Activated CD4-positive, alpha-beta T cell treated with anti-CD3 and anti-CD28 coated beads, Interleukin-10, Interleukin-2, amounts not matched to agents 100 ng/mL and 50 ng/mL, durations not matched to agents 16 hours and 8 hours (primary cell): ENCODE measurements at regions not wholly inside any gene's neighbourhood (a gene's known extent, or its start where the extent isn't known, plus 50 kb on each side); places are given as distances from the start of the nearest gene placed in this dataset.
"Not testable (repeated sequence)": the region's sequence is repeated elsewhere in the genome, so short reads cannot be mapped to it uniquely, and the experiment has no call there.

Source experiments
- DNase-seq: peaks from one replicate; pipeline ENCODE4 v3.0.0-alpha.2; 2020

DNA sequence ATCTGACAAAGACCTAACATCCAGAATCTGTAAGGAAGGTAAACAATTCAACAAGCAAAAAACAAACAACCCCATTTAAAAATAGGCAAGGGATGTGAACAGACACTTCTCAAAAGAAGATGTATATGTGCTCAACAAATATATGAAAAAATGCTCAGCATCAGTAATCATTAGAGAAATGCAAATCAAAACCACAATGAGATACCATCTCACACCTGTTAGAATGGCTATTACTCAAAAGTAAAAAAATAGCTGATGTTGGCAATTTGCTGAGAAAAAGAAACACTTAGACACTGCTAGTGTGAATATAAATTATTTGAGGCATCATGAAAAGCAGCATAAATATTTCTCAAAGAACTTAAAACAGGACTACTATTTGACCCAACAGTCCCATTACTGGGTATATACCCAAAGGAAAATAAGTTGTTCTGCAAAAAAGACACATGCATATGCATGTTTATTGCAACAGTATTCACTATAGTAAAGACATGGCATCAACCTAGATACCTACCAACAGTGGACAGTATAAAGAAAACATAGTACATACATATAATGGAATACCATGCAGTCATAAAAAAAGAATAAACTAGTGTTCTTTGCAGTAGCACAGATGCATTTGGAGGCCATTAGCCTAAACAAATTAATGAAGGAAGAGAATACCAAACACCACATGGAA is 980.1 kb downstream of the KCNMA1 start:
- DNase-seq: no peak

DNA sequence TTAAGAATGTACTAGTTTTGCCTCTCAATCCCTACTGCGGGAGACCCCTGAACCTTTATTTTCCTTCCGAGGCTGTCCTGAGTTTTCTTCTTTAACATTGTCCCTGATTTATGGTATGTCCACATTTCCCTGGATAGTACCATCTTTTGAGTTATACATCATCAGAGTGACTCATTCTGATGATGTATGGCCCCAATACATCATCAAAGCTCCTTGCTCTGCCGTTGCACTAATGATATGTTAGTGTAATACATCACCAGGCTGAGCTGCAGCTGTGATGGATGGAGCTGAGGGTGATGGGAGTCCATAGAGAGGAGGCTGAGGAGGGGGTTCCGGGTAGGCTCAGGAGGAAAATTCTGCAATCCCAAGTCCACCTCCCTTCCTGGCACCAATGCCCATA is 986.5 kb downstream of the KCNMA1 start:
- no peak for DNase-seq

DNA sequence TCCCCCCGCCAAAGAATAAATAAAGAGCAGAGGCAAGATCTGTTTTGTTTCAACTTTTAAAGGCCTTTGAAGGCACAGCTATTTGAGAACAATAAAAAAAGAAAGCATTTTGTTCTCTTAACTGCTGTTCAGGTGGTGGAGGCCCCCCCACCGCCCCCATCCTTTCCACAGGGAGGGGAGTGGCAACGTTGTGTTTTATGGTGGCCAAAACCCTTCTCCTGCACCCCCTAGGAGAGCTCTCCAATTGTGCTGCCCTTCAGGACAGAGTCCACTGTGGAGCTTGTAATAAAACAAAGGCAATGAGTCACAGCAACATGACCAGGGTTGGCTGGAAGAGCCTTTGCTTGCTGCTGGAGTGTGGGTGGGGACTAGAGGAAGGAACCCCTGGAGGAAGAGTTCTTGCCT is 987.9 kb downstream of the KCNMA1 start:
- no peak for DNase-seq

DNA sequence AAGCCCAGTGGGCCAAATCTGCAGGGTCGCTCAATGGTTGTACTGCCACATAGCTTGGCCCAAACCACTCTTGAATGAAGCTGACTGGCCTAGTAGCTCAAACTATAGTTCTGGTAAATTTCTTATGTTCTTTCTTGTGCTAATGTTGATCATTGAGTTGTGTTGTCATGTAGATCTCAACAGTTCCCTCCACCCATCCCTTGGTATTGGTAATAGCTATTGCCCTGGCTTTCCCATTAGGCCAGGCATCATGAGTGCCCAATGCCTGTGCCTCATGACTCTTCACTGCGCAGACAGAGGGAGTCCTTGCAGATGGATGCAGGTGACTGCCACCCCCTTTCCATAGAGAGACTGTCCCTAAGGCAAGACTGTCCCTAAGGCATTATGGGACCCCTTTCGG is 988.4 kb downstream of the KCNMA1 start:
- no peak for DNase-seq

DNA sequence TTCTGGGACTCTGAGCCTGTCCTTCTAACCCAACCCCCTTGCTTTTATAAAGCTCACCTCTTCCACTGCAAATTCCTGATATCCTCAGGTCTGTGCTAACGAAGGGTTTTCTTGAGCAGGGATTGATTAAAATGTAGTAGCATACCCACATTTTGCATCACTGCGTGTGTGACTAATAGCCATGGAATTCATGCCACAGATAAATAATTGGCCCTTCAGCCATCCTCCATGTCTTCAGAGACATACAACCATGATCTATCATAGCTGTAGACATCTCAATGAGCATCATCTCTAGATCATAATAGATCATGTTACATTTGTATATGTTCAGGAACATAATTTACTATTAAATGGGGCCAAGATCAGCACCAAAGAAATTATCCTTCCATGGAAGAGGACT is 990.3 kb downstream of the KCNMA1 start:
- no peak for DNase-seq

DNA sequence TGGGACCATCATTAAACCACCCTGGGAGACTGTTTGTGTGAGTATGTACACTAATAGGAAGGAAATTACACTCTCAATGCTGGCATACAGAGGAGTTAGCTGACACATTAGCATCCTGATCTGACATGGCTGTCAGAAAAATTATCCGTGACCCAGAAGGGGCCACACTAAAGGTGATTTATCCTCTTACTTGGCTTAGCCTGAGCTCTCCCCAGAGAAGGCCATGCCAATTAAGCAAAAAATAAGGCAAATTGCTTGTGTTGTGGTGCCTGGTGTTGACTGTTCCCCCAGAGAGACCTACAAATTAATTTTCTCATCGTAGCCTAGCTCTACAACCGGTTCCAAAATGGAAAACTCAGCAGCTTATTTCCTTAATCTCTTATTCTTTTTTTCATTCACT is 992.3 kb downstream of the KCNMA1 start:
- no peak for DNase-seq

DNA sequence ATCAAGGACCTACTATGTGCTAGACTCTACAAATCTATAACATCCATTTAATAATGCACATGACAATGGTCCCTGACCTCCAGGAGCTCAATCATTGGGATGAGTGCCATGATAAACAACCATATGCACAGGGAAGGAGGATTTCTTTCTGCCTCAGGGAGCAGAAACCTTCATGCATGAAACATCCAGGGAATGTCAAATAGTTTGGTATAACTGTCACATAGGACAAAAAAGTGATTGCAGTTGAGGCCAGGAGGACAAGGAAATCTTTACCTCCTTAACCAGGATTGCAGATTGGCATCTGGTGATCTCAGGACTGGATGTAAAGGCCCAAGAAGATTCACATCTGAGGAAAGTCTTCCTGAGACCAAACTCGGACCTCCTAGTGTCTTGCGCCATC is 993.1 kb downstream of the KCNMA1 start:
- no peak for DNase-seq

DNA sequence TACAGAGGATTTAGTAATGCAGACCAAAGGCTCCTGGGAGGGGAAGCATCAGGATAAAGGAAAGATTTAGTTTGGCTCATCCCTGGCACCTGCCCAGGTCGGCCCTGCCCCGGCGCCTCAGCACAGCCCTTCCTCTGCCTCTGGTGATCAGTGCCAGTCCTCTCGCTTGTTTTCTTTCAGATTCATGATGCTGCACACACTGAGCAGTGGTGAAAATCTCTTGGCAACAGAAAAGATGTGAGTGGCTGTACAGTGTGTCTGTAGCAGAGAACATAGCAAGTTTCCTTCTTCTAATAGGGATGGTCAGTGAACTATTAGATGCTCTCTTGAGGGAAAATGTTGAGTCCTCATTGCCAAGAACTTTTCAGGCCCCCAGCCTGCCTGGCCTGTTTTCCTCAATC is 994.1 kb downstream of the KCNMA1 start:
- no peak for DNase-seq

DNA sequence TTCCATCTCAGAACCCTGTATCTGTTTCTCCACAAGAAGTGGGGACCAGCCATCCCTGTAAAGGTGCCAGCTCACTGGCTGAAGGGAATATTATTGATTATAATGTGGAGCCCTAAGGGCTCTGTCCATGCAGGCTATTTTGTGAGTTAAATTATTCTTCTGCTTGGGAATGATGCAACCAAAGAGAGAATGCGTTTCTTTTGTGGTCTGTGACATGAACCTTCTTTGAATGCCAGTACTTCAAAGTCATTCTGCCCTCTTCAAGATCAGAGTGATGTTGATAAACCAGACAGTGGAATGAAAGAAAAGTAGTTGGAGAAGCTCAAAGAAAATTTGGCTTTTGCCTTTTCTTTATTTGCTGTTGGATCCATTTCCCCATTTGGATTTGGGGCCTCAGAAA is 995.2 kb downstream of the KCNMA1 start:
- DNase-seq: no peak

DNA sequence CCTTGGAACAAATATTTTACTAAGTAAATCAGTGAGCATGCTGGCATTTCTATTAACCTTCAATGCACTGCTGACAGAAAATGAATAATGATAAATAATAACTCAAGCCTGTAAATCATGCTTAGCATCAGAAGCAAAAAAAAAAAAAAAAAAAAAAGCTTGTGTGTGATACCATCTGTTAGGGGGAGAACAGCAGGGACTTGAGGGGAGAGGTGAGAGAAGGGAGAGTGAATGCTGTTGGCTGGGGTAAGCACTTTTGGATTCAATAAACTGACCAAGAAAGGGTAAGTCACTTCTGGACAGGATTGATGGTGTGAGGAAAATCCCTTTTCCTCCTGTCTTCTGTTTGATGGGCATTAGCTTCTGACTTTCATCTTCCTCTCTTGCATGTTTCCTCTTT is 996.4 kb downstream of the KCNMA1 start:
- DNase-seq: no peak

DNA sequence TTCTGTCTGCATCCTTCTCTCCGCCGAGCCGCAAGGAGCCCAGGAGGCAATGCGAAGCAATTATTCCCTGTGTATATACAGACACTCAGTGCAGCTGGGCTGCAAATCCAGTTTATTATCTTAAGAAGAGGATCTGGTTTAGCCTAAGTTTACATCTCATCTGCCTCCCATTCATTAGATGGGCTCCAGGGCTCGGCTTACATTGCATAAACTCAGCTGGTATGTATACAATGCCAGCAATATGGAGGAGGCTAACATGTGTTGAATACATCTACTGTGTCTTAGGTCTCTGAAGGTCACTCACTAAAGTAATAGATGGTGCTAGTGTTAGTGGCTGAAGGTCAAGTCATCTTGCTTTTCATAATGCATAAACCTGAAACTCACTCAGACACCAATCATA is 996.8 kb downstream of the KCNMA1 start:
- no peak for DNase-seq

DNA sequence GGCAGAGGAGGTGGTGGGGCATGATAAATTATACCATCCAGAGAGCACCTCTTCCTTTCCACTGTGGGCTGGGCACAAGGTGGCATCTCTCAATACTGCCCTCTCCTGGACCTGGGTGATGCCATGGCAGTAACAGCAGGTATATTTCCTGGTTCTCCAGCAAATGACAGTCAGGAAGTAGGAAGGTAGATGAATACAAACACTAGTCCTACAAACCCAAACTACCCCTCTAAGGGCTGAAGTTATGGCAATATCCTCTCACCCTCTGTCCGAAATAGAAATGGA is 1004.9 kb downstream of the KCNMA1 start:
- peak; percentile 10 for DNase-seq

DNA sequence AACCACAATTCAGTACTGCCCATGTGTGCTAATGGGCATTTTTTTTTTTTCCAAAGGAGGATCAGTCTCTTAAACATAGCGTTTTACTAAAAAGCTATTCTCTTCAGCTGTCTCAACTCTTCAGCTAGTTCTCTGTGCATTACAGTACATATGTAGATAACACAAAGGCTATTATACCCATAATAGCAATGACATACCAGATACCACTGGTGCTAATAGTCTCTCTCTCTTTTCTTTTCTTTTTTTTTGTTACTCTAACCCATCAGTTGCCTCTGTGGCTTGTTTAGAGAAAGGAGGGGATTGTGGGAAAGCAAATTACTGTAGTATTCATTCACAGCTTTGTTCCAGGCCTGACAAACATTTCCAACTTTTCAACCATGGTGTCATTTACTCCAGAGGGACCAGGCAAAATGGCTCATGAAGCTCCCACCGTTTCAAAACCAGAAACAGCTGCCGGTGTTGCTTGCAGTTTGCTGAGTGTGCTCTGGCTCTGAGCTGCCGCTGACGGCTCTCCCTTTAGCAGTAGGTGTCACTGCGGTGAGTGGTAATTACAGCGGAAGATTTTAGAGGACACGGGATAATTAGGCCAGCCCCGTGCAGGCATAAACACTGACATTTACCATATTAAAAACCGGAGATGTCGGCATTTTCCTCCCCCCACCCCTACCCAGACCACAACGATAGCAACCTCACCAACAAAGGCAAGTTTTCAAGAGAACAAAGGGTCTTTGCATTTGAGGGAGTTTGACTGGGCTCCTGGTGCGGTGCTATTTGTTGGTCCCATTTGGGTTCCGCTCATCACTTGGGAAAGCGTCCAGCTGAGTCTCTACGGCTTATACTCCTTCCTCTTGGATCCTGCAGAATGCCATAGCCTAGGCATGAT is 1005.5 kb downstream of the KCNMA1 start:
- no peak for DNase-seq

DNA sequence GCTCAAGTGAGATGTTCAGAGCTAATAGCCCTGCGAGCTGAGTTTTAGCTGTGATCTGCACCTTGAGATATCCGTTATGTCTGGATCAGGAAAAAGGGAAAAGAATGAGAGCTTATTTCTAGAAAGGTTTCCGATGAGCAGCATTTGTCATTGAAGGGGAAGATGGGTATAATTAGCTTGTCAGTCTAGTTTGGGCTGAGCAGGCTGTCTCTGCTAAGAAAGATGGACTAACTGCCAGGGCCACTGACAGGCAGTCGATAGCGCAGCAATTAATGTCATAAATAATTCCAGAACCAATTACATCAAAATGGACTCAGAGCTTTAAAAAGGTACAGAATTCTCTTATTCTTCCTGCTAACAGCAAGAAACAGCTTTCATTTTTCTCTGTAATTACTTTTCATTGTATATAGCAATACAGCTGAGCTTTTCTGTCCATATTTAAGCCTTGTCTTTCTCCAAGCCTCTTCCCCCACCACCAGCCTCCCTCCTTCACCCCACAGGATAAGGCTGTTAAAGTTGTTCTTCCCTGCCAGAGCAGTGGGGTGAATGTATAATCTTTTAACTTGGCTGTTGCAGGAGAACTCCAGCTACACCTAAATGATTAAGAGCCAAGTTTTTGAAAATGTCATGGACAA is 1006.5 kb downstream of the KCNMA1 start:
- no peak for DNase-seq

DNA sequence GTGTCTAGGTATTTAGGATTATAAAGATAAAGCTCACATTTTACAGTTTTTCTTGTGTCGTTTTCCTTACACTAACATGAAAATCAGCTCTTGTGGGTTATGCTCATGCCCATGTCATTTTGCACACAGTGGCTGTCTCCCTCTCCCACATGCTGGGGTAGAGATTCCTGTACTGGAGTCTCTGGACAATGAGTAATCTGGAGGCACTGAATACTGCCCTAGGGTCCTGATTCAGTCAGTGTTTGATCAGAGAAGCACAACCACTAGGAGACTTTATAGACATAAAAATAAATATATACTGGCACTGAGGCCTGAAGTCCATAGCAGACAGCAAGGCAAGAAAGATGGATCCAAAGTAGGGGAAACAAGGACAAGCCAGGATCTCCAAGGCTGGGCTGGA is 1008.8 kb downstream of the KCNMA1 start:
- no peak for DNase-seq

DNA sequence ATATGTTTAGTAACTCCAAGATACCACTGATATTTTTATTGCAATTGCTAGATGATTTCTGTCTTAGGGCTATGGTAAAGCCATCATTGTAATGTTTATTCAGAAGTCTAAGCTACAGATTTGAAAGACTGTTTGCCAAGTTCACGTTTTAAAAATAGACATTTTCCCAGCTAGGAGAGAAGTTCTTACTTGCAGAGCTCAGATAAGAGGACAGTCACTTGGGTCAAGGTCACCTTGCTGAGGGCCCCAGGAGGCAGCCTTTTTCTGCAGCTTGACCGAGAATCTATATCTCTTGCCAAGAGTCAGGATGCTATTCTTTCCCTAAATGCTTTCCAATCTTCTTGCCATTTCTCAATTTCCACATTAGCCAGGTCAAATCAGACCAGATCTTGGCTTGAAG is 1011.2 kb downstream of the KCNMA1 start:
- DNase-seq: no peak

DNA sequence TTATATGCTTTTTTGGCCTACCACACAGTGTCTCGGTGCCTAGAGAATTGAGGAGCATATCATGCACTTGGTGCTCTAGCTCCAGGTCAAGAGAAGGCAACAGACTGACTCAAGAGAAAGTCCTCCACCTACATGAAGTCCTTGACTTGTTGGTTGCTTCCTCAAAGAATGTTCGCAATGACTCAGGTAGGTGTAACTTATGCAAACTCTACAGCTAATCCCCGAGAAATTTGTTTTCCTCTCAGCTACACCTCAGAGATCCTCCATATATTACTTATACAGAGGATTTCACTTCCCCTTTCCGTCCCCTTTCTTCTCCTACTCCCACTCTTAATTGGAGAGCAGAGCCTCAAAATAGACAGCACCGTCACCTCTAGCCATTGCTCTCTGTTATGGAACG is 1013.1 kb downstream of the KCNMA1 start:
- DNase-seq: no peak

DNA sequence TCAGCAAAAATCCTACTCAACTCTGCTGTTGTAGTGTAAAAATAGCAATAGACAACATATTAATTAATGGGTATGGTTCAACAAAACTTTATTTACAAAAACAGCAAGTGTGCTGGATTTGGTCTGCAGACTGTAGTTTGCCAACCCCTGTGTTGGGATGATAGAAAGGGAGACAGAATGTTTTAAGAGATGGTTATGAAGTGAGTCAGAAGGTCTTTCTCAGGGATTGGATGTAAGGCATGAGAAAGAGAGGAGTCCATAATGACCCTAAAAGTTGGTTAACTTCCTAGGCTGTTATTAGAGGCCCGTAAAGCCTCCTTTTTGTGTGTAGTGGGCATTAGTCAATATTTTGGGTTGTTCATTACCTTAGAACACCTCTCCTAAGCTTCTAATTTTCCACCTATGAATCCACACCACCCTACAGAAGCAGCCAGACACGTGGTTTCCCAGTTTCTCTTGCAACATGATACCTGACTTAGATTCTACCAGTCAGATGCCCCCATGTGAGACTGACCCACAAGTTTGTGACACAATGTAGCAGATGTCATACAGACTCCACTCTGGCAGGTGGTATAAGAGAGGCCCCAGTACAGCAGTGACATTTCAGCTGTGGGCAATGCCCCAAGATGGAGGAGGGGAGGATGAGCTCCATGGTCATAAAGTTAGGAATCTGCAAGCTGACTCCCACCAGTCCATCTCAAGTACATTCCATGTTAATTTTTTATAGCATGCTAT is 1015.6 kb downstream of the KCNMA1 start:
- no peak for DNase-seq

DNA sequence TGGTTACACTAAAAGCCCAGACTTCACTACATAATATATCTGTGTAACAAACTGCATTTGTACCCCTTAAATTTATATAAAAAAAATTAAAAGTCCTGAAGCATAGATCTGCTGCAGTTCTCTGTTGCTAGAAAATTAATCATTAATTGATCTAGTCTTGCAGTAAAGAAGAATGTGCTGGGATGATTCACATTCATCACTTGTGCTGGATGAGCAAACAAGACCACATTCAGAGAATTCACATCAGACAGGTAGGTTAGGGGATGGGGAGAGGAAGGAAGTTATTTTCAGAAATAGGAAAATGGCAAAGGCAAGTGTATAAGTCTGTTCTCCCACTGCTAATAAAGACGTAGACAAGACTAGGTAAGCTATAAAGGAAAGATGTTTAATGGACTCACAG is 1019.0 kb downstream of the KCNMA1 start:
- DNase-seq: no peak

DNA sequence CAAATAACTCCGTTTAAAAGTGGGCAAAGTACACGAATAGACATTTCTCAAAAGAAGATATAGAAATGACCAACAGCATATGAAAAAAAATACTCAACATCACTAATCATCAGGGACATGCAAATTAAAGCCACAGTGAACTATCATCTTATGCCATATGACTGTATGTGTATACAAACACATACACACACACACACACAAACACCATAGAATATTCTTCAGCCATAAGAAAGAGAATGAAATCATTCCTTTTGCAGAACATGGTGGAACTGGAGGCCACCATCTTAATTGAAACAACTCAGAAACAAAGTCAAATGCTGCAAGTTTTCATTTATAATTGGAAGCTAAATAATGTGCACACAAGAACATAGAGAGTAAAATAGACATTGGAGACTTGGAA is 1019.4 kb downstream of the KCNMA1 start:
- DNase-seq: no peak

DNA sequence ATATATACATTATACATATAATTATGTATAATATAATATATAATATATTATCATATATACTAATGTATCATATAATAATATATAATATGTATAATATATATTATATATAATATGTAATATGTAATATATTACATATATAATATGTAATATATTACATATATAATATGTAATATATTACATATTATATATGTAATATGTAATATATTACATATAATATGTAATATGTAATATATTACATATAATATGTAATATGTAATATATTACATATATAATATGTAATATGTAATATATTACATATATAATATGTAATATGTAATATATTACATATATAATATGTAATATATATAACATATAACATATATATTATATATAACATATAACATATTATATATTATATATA is 1020.9 kb downstream of the KCNMA1 start:
- not testable (repeated sequence) for DNase-seq

DNA sequence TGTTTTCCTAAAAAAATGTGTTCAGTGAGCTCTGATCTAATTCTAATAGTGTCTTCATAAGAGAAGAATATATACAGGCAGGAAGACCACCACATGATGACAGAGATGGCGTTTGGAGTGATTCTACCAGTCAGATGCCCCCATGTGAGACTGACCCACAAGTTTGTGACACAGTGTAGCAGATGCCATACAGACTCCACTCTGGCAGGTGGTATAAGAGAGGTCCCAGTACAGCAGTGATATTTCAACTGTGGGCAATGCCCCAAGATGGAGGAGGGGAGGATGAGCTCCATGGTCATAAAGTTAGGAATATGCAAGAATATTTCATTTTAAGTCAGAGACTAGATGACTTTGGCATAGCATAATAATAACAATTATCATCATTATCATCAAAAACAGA is 1022.6 kb downstream of the KCNMA1 start:
- no peak for DNase-seq
